ENCODE measurements at regions not wholly inside any gene's neighbourhood (a gene's known extent, or its start where the extent isn't known, plus 50 kb on each side); places are given as distances from the start of the nearest gene placed in this dataset.

GRCh38 chr2:200150411-200151086 lies 155.9 kb upstream of the SPATS2L start:
- Histone ChIP-seq H3K4me3 (replicated peaks; ENCODE audit: low read depth, low read length) (no peak overlapping the region), H3K27me3 (replicated peaks; ENCODE audit: control insufficient read depth, insufficient read depth, low read length) (no peaks in the 10 kb centered on the region), H3K36me3 (ENCODE audit: control insufficient read depth, insufficient read depth, low read length) (no peaks in the 10 kb centered on the region)
- no peak for DNase-seq (ENCODE audit: extremely low read depth, insufficient read length)
- no peak for TF ChIP-seq CTCF (IDR thresholded peaks at IDR 0.05; ENCODE audit: insufficient read depth, low read length, poor library complexity, severe bottlenecking)

GRCh38 chr2:200155652-200156051 lies 150.8 kb upstream of the SPATS2L start:
- TF ChIP-seq CTCF (IDR thresholded peaks at IDR 0.05; ENCODE audit: insufficient read depth, low read length, poor library complexity, severe bottlenecking) = no peak
- Histone ChIP-seq H3K36me3 (ENCODE audit: control insufficient read depth, insufficient read depth, low read length) (no peaks in the 10 kb centered on the region), H3K27me3 (replicated peaks; ENCODE audit: control insufficient read depth, insufficient read depth, low read length) (no peaks in the 10 kb centered on the region), H3K4me3 (replicated peaks; ENCODE audit: low read depth, low read length) (no peak overlapping the region)
- DNase-seq (ENCODE audit: extremely low read depth, insufficient read length) = no peak

- Histone ChIP-seq H3K27me3 (replicated peaks; ENCODE audit: control insufficient read depth, insufficient read depth, low read length) (no peaks in the 10 kb centered on the region), H3K36me3 (ENCODE audit: control insufficient read depth, insufficient read depth, low read length) (no peaks in the 10 kb centered on the region), H3K4me3 (replicated peaks; ENCODE audit: low read depth, low read length) (no peak overlapping the region)
- TF ChIP-seq CTCF (IDR thresholded peaks at IDR 0.05; ENCODE audit: insufficient read depth, low read length, poor library complexity, severe bottlenecking) = no peak
- no peak for DNase-seq (ENCODE audit: extremely low read depth, insufficient read length)
These were observed 150.2 kb upstream of the SPATS2L start for GRCh38 chr2:200156166-200156835.

GRCh38 chr2:200158647-200159356 lies 147.7 kb upstream of the SPATS2L start:
- TF ChIP-seq CTCF (IDR thresholded peaks at IDR 0.05; ENCODE audit: insufficient read depth, low read length, poor library complexity, severe bottlenecking) = no peak
- Histone ChIP-seq H3K4me3 (replicated peaks; ENCODE audit: low read depth, low read length) (no peak overlapping the region), H3K36me3 (ENCODE audit: control insufficient read depth, insufficient read depth, low read length) (no peaks in the 10 kb centered on the region), H3K27me3 (replicated peaks; ENCODE audit: control insufficient read depth, insufficient read depth, low read length) (no peaks in the 10 kb centered on the region)
- no peak for DNase-seq (ENCODE audit: extremely low read depth, insufficient read length)

- Histone ChIP-seq H3K4me3 (replicated peaks; ENCODE audit: low read depth, low read length) (no peak overlapping the region), H3K36me3 (ENCODE audit: control insufficient read depth, insufficient read depth, low read length) (no peaks in the 10 kb centered on the region), H3K27me3 (replicated peaks; ENCODE audit: control insufficient read depth, insufficient read depth, low read length) (no peaks in the 10 kb centered on the region; the same call in 1 of the 2 replicates)
- no peak for TF ChIP-seq CTCF (IDR thresholded peaks at IDR 0.05; ENCODE audit: insufficient read depth, low read length, poor library complexity, severe bottlenecking)
- no peak for DNase-seq (ENCODE audit: extremely low read depth, insufficient read length)
These were observed 147.2 kb upstream of the SPATS2L start for GRCh38 chr2:200159357-200159707.

All from GM06990 (cell line).